ENCODE measurements at regions not wholly inside any gene's neighbourhood (a gene's known extent, or its start where the extent isn't known, plus 50 kb on each side); places are given as distances from the start of the nearest gene placed in this dataset.
"Not testable (repeated sequence)": the region's sequence is repeated elsewhere in the genome, so short reads cannot be mapped to it uniquely, and the experiment has no call there.

DNA sequence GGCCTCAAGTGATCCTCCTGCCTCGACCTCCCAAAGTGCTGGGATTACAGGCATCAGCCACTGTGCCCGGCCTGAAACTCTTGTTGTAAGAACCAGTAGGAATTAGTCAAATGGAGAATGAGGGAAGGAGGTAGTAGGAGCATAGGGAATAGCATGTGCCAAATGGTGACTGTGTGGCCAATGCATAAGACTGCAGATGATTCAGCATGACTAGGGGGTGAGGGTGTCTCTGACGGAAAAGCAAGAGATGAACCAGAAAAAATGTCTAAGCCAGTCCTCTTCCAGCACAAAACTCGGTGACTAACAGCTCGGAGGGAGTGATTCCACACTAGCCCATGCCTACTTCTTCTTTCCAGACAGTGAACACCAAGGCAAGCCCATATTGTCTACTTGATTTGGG, 58.2 kb upstream of the DUSP21 start:
- intact Hi-C loops (cut with DNase I) = no loop called here

DNA sequence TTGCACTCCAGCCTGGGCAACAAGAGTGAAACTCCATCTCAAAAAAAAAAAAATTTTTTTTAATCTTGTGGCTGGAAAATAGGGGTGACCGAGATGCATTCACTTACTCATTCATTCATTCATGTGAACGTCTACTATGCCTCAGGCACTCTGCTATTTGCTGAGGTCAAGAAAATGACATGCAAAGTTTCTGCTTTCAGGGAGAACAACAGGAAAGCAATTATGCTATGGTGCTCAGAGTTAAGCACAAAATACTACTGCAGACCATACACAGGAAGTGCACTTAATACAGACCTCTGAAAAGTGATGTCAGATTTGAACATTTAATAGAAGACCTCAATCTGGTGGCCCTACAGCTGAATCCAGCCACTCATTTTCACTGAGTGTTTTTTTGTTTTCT, 59.6 kb upstream of the DUSP21 start:
- intact Hi-C loops (cut with DNase I) = loop anchor here in 1 of 2 donors (5.0 kb wide), 1 partner anchor 862 kb away; no protein-coding TSS in a partner anchor
- no peak for DNase-seq (ENCODE audit: low spot score)

More for the DNA sequence above, 58.2 kb upstream of the DUSP21 start:
- DNase-seq (ENCODE audit: low spot score) = no peak

DNA sequence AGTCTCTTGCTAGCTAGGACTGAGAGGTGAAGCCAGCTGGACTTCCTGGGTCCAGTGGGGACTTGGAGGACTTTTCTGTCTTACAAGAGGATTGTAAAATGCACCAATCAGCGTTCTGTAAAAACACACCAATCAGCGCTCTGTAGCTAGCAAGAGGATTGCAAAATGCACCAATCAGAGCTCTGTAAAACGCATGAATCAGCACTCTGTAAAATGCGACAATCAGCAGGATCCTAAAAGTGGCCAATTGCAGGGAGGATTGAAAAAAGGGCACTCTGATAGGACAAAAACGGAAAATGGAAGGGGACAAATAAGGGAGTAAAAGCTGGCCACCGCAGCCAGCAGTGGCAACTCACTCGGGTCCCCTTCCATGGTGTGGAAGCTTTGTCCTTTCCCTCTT, 65.6 kb upstream of the DUSP21 start:
- DNase-seq (ENCODE audit: low spot score) = no peak
- intact Hi-C loops (cut with DNase I) = no loop called here

DNA sequence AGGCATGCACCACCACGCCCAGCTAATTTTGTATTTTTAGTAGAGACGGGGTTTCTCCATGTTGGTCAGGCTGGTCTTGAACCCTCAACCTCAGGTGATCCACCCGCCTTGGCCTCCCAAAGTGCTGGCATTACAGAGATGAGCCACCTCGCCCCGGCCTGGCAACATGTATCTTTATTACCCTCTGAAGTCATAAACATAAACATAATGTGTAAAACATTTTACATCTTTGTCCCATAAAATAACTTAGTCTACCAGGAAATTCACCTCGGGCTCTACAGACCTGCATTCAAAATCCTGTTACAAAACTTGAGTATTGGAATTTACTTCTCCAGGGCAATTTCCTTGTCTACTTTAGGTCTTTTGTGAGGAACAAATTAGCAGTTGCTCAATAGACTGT, 68.1 kb upstream of the DUSP21 start:
- DNase-seq (ENCODE audit: low spot score) = no peak
- intact Hi-C loops (cut with DNase I) = no loop called here

DNA sequence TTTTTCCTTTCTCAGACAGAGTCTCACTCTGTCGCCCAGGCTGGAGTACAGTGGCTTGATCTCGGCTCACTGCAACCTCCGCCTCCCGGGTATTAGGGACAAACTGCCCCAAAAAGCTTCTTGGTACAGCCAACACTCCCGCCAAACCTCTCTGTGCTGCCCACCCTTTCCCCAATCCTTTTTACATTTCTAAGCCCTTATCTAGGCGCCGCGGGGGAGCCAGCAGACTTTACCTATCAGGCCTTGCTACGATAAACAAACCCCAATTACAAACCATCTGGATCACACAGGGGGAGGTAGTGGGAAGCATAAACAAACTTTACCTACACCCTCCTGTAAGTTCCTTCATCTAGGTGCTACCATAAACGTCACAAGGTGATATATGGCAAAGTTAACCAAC, 69.8 kb upstream of the DUSP21 start:
- DNase-seq (ENCODE audit: low spot score); intact Hi-C loops (cut with DNase I): not testable (repeated sequence)

DNA sequence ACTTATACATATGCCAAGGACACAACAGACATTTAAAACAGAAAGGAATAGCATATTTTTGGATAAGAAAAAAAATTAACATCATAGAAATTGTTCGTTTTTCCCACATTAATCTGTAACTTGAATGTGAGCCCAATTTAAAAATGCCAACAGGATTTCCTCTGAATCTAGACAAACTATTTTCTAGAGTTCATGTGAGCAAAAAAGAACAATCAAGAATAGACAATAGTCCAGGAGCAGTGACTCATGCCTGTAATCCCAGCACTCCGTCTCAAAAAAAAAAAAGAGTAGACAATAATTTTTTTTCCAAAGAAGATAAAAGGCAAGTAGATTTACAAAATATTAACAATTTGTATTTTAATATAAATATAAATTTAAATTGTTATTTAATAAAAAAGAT, 73.7 kb upstream of the DUSP21 start:
- intact Hi-C loops (cut with DNase I) = no loop called here
- no peak for DNase-seq (ENCODE audit: low spot score)

DNA sequence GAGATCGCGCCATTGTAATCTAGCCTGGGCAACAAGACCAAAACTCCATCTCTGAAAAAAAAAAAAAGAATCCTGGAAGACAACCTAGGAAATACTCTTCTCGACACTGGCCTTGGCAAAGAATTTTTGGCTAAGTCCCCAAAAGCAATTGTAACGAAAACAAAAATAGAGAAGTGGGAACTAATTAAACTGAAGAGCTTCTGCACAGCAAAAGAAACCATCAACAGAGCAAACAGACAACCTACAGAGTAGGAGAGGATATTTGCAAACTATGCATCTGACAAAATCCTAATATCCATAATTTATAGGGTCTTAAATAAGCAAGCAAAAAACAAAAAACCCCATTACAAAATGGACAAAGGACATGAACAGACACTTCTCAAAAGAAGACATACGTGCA, 76.5 kb upstream of the DUSP21 start:
- intact Hi-C loops (cut with DNase I) = no loop called here
- no peak for DNase-seq (ENCODE audit: low spot score)

DNA sequence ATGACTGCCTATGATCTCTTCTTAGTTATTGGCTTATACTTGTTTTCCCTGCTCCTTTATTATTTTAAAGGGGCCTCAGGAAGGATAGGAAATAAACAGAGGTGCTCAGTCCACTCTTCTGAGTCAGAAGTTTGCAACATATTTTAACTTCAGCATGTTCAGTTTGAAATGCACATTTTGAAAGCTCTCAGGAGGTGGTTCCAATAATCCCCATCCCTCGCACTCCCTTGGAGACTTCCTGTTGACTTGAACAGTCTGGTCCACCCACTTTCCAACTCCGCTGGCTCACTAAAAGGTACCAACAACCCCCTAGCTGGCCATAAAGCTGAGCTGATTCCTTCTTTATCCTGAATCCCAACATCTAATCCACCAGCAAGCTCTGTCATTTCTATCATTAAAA, 78.3 kb upstream of the DUSP21 start:
- DNase-seq (ENCODE audit: low spot score) = no peak
- intact Hi-C loops (cut with DNase I) = no loop called here

DNA sequence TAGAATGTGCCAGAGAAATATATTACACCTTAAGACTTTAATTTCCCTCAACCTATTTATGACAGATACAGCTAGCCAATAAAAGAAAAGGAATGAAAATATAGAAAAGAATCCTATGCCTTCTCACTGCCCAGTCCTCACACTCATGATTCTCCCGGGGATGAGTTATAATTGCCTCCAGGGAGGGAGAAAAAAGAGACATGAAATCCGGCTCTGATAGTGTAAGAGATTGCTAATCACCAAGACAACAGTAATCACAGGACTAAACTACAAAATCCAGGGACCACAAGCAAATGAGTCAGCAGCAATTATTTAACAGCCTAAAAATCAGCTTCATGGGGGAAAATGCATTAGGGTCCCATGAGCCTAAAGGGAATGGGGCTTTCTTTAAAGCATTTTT, 95.9 kb upstream of the DUSP21 start:
- intact Hi-C loops (cut with DNase I) = no loop called here
- no peak for DNase-seq (ENCODE audit: low spot score)

DNA sequence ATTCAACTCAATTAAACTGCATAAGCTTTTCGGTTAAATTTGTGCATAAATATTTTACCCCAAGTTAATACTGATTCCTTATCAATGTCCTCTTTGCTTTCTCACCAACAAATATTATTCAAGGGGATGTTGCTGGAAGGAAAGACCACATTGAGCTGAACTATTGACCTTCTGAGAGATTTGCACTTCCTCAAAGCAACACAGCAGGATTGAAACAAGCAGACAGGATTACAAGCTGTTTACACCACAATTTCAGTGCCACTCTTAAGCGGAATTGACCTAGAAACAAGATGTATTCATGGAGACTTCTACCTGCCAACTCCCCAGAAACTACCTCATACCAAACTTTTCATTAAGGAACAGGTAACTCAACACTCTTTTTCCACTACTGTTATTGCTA, 96.5 kb upstream of the DUSP21 start:
- intact Hi-C loops (cut with DNase I) = no loop called here
- DNase-seq (ENCODE audit: low spot score) = no peak

DNA sequence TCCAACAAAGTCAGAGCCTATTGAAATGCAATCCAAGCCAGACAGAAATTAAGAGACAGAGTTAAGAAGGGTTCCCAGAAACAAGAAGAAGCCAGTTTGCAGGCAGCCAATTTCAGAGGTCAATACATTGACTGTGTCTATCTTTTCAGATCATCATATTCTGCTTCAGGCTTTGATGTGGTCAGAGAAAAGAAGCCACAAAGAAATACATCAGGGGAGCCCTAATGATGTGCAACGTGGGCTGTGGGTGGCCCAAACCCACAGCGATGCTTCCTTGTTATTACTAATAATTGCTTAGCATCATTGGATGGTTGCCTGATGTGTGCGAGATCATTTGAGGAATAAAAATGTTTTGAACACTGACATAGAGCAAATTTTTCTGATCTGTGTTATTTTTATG, 99.0 kb upstream of the DUSP21 start:
- DNase-seq (ENCODE audit: low spot score) = no peak
- intact Hi-C loops (cut with DNase I) = no loop called here

DNA sequence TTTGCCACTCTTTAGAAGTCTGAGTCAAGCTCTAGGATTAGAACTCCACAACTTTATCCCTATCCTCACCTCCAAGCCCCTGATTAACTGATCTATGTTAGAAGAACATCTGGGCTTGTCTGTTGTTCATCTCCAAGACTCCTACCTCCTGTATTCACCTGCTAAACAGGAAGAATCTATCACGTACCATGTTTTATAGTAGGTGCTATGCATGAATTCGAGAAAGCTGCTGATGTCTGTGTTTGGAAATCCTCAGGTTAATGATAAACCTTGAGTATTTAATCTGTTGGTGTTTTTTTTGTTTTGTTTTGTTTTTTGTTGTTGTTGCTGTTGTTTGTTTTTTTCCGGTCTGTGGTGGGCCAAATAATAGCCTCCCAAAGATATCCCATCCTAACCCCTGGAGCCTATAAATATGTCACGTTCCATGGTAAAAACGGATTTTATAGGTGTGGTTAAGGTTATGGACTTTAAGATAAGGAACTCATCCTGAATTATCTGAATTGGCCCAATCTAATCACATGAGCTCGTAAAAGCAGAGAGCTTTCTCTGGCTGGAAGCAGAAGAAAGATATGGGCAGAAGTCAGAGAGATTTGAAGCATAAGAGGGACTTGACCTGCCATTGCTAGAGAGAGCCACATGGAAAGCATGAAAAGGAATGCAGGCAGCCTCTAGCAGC, 101.2 kb upstream of the DUSP21 start:
- no peak for DNase-seq (ENCODE audit: low spot score)
- intact Hi-C loops (cut with DNase I) = no loop called here

DNA sequence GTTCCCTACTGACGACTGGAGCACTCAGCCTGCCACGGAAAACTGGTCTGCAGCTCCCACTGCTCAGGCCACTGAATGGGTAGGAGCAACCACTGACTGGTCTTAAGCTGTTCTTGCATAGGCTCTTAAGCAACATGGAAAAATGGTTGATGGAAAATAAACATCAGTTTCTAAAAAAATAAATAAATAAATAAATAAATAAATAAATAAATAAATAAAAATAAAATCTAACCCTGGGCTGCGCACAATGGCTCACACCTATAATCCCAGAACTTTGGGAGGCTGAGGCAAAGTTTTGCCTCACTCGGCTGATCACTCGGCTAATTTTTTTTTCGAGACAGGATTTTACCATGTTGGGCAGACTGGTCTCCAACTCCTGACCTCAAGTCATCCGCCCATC, 102.0 kb upstream of the DUSP21 start:
- DNase-seq (ENCODE audit: low spot score); intact Hi-C loops (cut with DNase I): not testable (repeated sequence)

DNA sequence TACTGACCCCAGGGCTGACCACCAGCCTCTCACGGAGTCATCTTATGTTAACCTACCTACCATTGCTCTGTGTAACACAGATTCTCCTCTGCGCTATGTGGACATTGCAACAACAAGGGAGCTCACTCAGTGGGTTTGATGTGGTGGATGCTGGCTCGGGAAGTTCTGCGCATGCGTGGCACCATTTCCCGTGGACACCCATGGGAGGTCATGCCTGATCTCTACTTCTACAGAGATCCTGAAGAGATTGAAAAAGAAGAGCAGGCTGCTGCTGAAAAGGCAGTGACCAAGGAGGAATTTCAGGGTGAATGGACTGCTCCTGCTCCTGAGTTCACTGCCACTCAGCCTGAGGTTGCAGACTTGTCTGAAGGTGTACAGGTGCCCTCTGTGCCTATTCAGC, 102.4 kb upstream of the DUSP21 start:
- intact Hi-C loops (cut with DNase I); DNase-seq (ENCODE audit: low spot score): not testable (repeated sequence)

DNA sequence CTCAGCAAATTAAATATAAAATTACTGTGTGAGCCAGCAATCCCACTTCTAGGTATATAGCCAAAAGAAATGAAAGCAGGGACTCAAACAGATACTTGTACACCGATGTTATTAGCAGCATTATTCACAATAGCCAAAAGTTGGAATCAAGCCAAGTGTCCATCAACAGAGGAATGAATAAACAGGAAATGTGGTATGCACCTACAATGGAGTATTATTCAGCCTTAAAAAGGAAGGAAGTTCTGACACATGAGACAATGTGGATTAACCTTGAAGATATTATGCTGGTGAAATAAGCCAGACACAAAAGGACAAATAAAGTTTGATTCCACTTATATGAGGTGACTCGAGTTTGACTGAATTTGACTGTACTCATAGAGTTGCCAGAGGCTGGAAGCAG, 108.3 kb upstream of the DUSP21 start:
- DNase-seq (ENCODE audit: low spot score) = no peak
- intact Hi-C loops (cut with DNase I) = no loop called here

DNA sequence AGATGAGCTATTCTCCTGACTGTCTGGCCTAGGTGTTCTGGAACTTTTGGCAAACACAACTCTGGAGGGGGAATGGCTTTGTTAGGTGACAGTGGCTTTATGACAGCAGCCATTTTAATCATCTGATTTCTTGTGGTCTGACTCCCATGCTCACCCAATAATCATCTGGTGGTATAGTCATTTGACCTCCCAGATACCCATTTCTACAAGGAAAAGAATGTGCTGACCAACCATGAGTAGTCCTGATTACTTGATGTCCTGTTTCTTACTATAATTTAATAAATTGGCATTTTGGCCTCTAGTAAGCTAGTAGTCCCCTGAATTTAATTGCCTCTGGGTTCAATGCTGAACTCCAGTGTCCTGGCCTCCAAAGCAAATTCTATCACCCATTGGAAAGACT, 109.9 kb upstream of the DUSP21 start:
- no peak for DNase-seq (ENCODE audit: low spot score)
- intact Hi-C loops (cut with DNase I) = no loop called here

DNA sequence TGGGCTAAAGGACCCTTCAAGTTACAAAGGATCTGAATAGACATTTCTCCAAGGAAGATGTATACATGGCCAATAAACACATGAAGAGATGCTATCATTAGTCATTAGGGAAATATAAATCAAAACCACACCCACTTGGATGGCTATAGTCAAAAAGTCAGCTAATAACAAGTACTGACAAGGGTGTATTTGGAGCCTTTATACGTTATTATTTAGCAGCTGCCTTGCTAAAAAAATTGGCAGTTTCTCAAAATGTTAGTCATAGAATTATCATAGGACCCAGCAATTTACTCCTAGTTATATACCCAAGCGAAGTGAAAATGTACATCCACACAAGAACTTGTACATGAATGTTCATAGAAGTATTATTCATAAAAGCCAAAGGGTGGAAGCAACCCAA, 112.7 kb upstream of the DUSP21 start:
- intact Hi-C loops (cut with DNase I) = no loop called here
- DNase-seq (ENCODE audit: low spot score) = no peak

DNA sequence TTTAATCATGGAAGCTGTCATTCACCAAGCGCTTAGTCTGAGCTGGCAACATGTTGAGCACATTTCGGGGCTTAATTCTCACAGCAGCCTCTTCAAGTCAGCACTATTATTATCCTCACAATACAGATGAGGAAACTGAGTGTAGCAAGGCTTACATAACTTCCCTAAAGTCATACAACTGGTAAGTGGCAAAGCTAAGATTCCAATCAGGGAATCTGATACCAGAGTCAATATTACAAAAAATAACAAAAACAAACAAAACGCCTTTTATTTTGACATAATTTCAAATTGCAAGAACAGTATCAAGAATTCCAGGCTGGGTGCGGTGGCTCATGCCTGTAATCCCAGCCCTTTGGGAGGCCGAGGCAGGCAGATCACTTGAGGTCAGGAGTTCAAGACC, 120.4 kb upstream of the DUSP21 start:
- DNase-seq (ENCODE audit: low spot score) = no peak
- intact Hi-C loops (cut with DNase I) = no loop called here

DNA sequence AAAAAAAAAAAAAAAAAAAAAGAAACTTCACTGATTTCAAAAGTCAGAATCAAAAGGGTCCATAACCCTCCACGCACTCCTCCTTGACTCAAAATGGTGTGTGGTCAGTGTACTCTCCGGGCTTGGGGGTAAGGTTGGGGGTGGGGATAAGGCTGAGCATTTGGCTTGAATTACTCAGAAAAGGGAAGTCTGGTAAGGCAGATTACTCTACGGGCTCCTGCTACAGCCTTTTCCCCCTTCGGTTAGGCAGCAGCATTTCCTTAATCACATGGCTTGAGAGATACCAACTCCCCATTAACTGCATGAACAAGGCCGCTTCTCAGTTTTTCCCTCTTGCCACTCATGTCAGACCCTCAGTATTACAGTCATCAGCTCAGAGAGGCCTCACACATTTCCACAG, 135.4 kb upstream of the DUSP21 start:
- intact Hi-C loops (cut with DNase I) = no loop called here
- DNase-seq (ENCODE audit: low spot score) = no peak

DNA sequence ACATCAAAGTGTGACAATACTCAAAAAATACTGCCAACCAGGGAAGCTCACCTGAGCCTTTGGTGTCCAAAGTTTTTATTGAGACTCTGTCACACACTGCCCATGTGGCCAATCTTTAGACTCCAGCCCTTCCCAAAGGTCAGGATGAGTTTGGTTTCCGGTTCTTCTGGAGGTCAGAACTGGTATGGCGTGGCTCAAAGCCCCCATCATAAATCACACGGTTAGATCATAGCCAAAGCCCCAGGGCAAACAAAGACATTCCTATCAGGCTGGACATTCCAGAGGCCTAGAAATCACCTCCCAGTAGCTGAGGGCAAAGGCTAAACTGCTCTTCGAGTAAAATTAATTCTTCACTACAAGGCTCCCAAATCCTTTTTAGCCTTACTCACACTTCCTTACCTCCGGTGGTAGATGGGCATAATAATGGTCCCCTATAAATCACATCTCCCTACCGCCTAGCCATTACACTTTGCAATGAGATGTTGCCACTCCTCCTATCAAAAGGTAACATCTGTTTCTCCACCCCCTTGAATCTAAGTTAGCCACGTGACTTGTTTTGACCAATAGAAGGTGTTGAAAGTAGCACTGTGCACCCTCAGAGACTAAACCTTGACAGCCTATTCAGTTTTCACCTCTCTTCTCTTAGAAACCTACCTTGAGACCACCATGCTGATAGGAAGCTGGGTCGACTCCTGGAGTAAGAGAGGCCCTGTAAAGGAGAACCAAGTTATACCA, 137.8 kb upstream of the DUSP21 start:
- no peak for DNase-seq (ENCODE audit: low spot score)
- intact Hi-C loops (cut with DNase I) = no loop called here

DNA sequence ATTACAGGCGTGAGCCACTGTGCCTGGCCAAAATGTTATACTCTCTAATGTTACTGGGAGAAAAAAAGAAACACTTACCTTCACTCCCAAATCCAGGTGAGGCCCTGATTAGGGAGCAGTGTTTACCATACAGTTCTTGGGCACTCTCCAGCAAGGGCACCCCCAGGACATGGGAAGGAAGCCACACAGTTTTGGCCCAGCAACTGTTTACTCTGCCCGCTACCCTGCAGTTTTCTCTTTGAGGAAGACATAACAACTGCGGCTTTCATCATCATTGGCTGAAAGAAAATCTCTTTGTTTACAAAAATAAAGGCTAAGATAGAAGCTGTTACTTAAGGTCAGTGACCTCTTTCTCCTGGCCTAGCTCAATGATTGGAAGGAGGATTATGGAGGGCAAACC, 145.5 kb upstream of the DUSP21 start:
- intact Hi-C loops (cut with DNase I) = no loop called here

More for the DNA sequence above, 145.5 kb upstream of the DUSP21 start:
- DNase-seq (ENCODE audit: low spot score) = no peak

Measured in posterior vena cava (tissue), 2 donors.